NB4 (cell line): ENCODE measurements at regions not wholly inside any gene's neighbourhood (a gene's known extent, or its start where the extent isn't known, plus 50 kb on each side); places are given as distances from the start of the nearest gene placed in this dataset.

Source experiments
- DNase-seq: peaks from one replicate; pipeline ENCODE4 v3.0.0; 2010; ENCODE audit warnings: low read depth
- H3K4me3 ChIP-seq: one replicate; pipeline ENCODE4 v1.5.1; 2011; ENCODE audit warnings: mild to moderate bottlenecking, low read depth, low read length, moderate library complexity
- CTCF ChIP-seq: IDR thresholded peaks from one replicate; pipeline ENCODE4 v1.5.1; 2012; ENCODE audit warnings: low read depth, low read length
- MAX ChIP-seq: IDR thresholded peaks from 2 replicates; pipeline ENCODE4 v1.6.1; 2011; ENCODE audit warnings: low read depth, low read length
- MYC ChIP-seq: IDR thresholded peaks from 2 replicates; pipeline ENCODE4 v1.6.1; 2011; ENCODE audit warnings: low read depth, low read length
- POLR2A ChIP-seq: IDR thresholded peaks from 2 replicates; pipeline ENCODE4 v1.6.1; 2011; ENCODE audit warnings: mild to moderate bottlenecking; ENCODE audit not compliant: insufficient read length; ENCODE audit errors: extremely low read depth

GRCh38 chr2:22930781-22931180, 454.2 kb upstream of the KLHL29 start:
- TF ChIP-seq POLR2A (no peak), CTCF (no peak), MAX (no peak), MYC (no peak)
- DNase-seq = no peak
- no peak overlapping the region for H3K4me3 ChIP-seq

GRCh38 chr2:22932288-22932687, 452.7 kb upstream of the KLHL29 start:
- no peak for TF ChIP-seq MYC
- no peak for TF ChIP-seq POLR2A
- no peak for TF ChIP-seq MAX
- no peak for TF ChIP-seq CTCF
- DNase-seq = no peak
- no peak overlapping the region for H3K4me3 ChIP-seq

- TF ChIP-seq MAX (no peak), MYC (no peak), CTCF (no peak), POLR2A (no peak)
- no peak for DNase-seq
Observed at GRCh38 chr2:22934747-22935146, 450.2 kb upstream of the KLHL29 start.

GRCh38 chr2:22942441-22942840, 442.5 kb upstream of the KLHL29 start:
- TF ChIP-seq MYC (no peak), MAX (no peak), CTCF (no peak), POLR2A (no peak)
- H3K4me3 ChIP-seq = no peak overlapping the region
- no peak for DNase-seq

More at GRCh38 chr2:22934747-22935146, 450.2 kb upstream of the KLHL29 start:
- H3K4me3 ChIP-seq = no peak overlapping the region

GRCh38 chr2:22944143-22944542, 440.8 kb upstream of the KLHL29 start:
- TF ChIP-seq MAX = no peak
- no peak for TF ChIP-seq MYC
- TF ChIP-seq CTCF = no peak
- no peak for TF ChIP-seq POLR2A
- no peak overlapping the region for H3K4me3 ChIP-seq
- DNase-seq = no peak

GRCh38 chr2:22946553-22946952, 438.4 kb upstream of the KLHL29 start:
- DNase-seq = no peak
- TF ChIP-seq MYC = no peak
- TF ChIP-seq POLR2A = no peak
- TF ChIP-seq MAX = no peak
- TF ChIP-seq CTCF = no peak
- H3K4me3 ChIP-seq = no peak overlapping the region
